K562 (cell line): ENCODE measurements at regions not wholly inside any gene's neighbourhood (a gene's known extent, or its start where the extent isn't known, plus 50 kb on each side); places are given as distances from the start of the nearest gene placed in this dataset.

Experiments
- ATAC-seq: fragments of 200-7000 bp; cut with Tn5 transposase; 3 replicates; pipeline ENCODE4 v1.9.1; 2020; ENCODE audit warnings: moderate library complexity
- BruUV-seq: library from RNA; stranded (reverse); fragments of 400-500 nt; replicated peaks from 2 replicates; lab custom pipeline; 2021; lab: Mats Ljungman, UMichigan
- CTCF ChIA-PET: fragments of 300-600 bp; formaldehyde crosslinking; extraction: SDS; loops from one replicate; lab custom pipeline; 2021; ENCODE audit warnings: low intra/inter-chr PET ratio; lab: Yijun Ruan, JAX
- POLR2A ChIA-PET: fragments of 300-600, 350-650 bp; sonication (Branson Sonifier 250); formaldehyde crosslinking; extraction: SDS; loops from one replicate; lab custom pipeline; 2021; ENCODE audit warnings: antibody characterized with exemption, inconsistent platforms; lab: Yijun Ruan, JAX
- DNase-seq, 4 experiments: peaks; one replicate each; pipeline versions ENCODE4 v3.0.0 to v3.0.0-alpha.2; 2011 to 2018; ENCODE audit warnings: low spot score in 3 of 4, mixed read lengths in 3 of 4; ENCODE audit errors: extremely low read depth in 1 of 4
- FAIRE-seq: peaks from 2 replicates; lab custom pipeline; 2011; peaks lifted over from hg19 to GRCh38; lab: Jason Lieb, UNC
- H2AFZ ChIP-seq: 2 replicates; pipeline ENCODE4 v1.6.0; 2011; ENCODE audit warnings: low read depth, low read length, control low read depth, inconsistent platforms
- H3K27ac ChIP-seq: fragments of 200-600 bp; 3 replicates; pipeline ENCODE4 v1.8.0; 2011; ENCODE audit warnings: low read depth, mild to moderate bottlenecking, control low read depth, inconsistent platforms, low read length, moderate library complexity, mixed read lengths; ENCODE audit errors: extremely low read depth
- H3K27me3 ChIP-seq, 2 experiments: fragments of 300-600 bp in 1 of 2; 2 replicates in 1 of 2; 3 replicates in 1 of 2; pipeline versions ENCODE4 v1.6.0 to v1.8.0; 2011; ENCODE audit warnings: inconsistent platforms in 2 of 2, low read length in 2 of 2, mild to moderate bottlenecking in 1 of 2, mixed read lengths in 1 of 2, moderate library complexity in 1 of 2; ENCODE audit not compliant: control insufficient read depth in 2 of 2, insufficient read depth in 2 of 2
- H3K36me3 ChIP-seq: fragments of 300-600 bp; 3 replicates; pipeline ENCODE4 v1.8.0; 2011; ENCODE audit warnings: mild to moderate bottlenecking, low read length, inconsistent platforms; ENCODE audit not compliant: control insufficient read depth, insufficient read depth
- H3K4me1 ChIP-seq, 2 experiments: fragments of 200-600 bp in 1 of 2; replicated peaks in 1 of 2; 2 replicates in 1 of 2; 3 replicates in 1 of 2; pipeline versions ENCODE4 v1.5.1 to v1.8.0; 2011; ENCODE audit warnings: inconsistent platforms in 2 of 2, low read length in 2 of 2, mild to moderate bottlenecking in 1 of 2, mixed read lengths in 1 of 2, moderate library complexity in 1 of 2; ENCODE audit not compliant: control insufficient read depth in 2 of 2, insufficient read depth in 2 of 2
- H3K4me2 ChIP-seq: 2 replicates; pipeline ENCODE4 v1.6.1; 2011; ENCODE audit warnings: low read length, control low read depth, inconsistent platforms, mixed read lengths; ENCODE audit not compliant: insufficient read depth
- H3K4me3 ChIP-seq: fragments of 200-600 bp; sonication (generic), shearing (Covaris generic); 2 replicates; pipeline ENCODE4 v1.5.1; 2016; ENCODE audit warnings: control low read depth, inconsistent platforms
- H3K79me2 ChIP-seq: fragments of 200-600 bp; 3 replicates; pipeline ENCODE4 v1.8.0; 2011; ENCODE audit warnings: low read length, inconsistent platforms; ENCODE audit not compliant: control insufficient read depth, insufficient read depth
- H3K9ac ChIP-seq, 2 experiments: 2 replicates each; pipeline versions ENCODE4 v1.6.0 to v1.6.1; 2011; ENCODE audit warnings: low read depth in 2 of 2, low read length in 2 of 2, control low read depth in 1 of 2, inconsistent platforms in 1 of 2, mild to moderate bottlenecking in 1 of 2, mixed read lengths in 1 of 2; ENCODE audit not compliant: insufficient read depth in 1 of 2
- H3K9me1 ChIP-seq: one replicate; pipeline ENCODE4 v1.6.0; 2011; ENCODE audit warnings: inconsistent platforms, mild to moderate bottlenecking, low read length, moderate library complexity; ENCODE audit not compliant: control insufficient read depth, insufficient read depth
- H3K9me3 ChIP-seq: replicated peaks from 2 replicates; pipeline ENCODE4 v1.5.1; 2011; ENCODE audit warnings: low read depth, low read length, inconsistent platforms; ENCODE audit not compliant: control insufficient read depth, insufficient read depth
- H4K20me1 ChIP-seq: replicated peaks from 2 replicates; pipeline ENCODE4 v1.6.1; 2011; ENCODE audit warnings: low read length, inconsistent platforms, mixed read lengths; ENCODE audit not compliant: control insufficient read depth, insufficient read depth
- CHCHD3 ChIP-seq: fragments of 250-450 bp; sonication (Bioruptor Pico); IDR thresholded peaks from 2 replicates; pipeline ENCODE4 v2.1.2; 2022; ENCODE audit warnings: mild to moderate bottlenecking
- CTBP1 ChIP-seq: fragments of 450-650 bp; IDR thresholded peaks from 2 replicates; pipeline ENCODE4 v1.6.1; 2016; ENCODE audit warnings: borderline replicate concordance
- DDX20 ChIP-seq: fragments of 450-650 bp; IDR thresholded peaks from 2 replicates; pipeline ENCODE4 v1.6.1; 2016; ENCODE audit warnings: missing genetic modification characterization, low read depth, mild to moderate bottlenecking, missing compliant biosample characterization, moderate library complexity
- HDAC2 ChIP-seq: fragments of 450-650 bp; IDR thresholded peaks from 2 replicates; pipeline ENCODE4 v1.6.1; 2016; ENCODE audit warnings: mild to moderate bottlenecking
- MAZ ChIP-seq, 2 experiments: fragments of 450-650 bp in 1 of 2; sonication (generic) in 1 of 2; formaldehyde crosslinking; IDR thresholded peaks in 1 of 2; conservative IDR thresholded peaks in 1 of 2; 2 replicates each; pipeline versions ENCODE4 v1.4.0 to v1.5.0; 2020; ENCODE audit warnings: mild to moderate bottlenecking in 1 of 2, missing genetic modification reagents in 1 of 2
- NCOA4 ChIP-seq: fragments of 450-650 bp; IDR thresholded peaks from 2 replicates; pipeline ENCODE4 v1.6.1; 2018; ENCODE audit warnings: mild to moderate bottlenecking; ENCODE audit not compliant: partially characterized antibody
- SAFB2 ChIP-seq: fragments of 200-400 bp; formaldehyde crosslinking; IDR thresholded peaks from 2 replicates; pipeline ENCODE4 v1.6.1; 2018; ENCODE audit warnings: borderline replicate concordance, low read length, low read depth, moderate library complexity; ENCODE audit not compliant: severe bottlenecking
- TAF7 ChIP-seq: fragments of 450-650 bp; IDR thresholded peaks from 2 replicates; pipeline ENCODE4 v1.6.1; 2016; ENCODE audit warnings: missing genetic modification characterization, missing compliant biosample characterization
- WGBS: fragments of 100-300 bp; shearing (Covaris generic); methylation state at CpG from one replicate; pipeline ENCODE4 v1.1.6; 2016; ENCODE audit warnings: low coverage, mixed read lengths; ENCODE audit not compliant: insufficient coverage; ENCODE audit errors: missing lambda C conversion rate; 5-methylcytosine and 5-hydroxymethylcytosine counted together
- in situ Hi-C: fragments of 300-500 bp; cut with MboI; formaldehyde crosslinking; loops from 4 replicates; pipeline ENCODE4 v1.15.0; 2018; ENCODE audit warnings: inconsistent platforms, mixed read lengths
- intact Hi-C: fragments of 100-400 bp; cut with micrococcal nuclease; formaldehyde crosslinking; loops from 2 replicates; pipeline ENCODE4 v1.14.2; 2022
- TF ChIP-seq, protein P1 (sequence below): fragments of 250-450 bp; sonication (Bioruptor Pico); IDR thresholded peaks from 2 replicates; pipeline ENCODE4 v1.5.0; 2021

DNA sequence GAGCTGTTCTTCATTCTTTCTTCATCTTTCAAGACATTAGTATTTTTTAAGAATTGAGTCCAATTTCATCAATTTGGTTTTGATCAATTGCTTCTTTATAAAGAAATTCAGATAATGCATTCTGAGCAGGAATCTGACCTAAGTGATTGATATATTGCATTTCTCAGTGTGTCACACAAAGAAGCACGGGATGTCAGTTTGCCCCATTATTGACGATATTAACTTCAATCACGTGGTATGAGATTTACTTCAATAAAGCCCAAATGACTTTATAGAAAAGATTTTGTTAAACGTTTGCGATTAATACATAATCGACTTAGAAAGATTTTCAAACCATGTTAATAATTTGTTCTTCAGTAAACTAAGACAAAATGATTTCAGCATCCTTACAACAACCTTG is 1254.2 kb downstream of the FSCB start:
- H3K4me2 ChIP-seq: no peak overlapping the region
- CTCF ChIA-PET: no interaction called here
- no peak overlapping the region for H2AFZ ChIP-seq
- no peaks in the 10 kb centered on the region for H3K4me1 ChIP-seq
- TF ChIP-seq CHCHD3 (CRISPR knock-in tag): no peak
- TF ChIP-seq CTBP1: no peak
- TF ChIP-seq, protein P1, sequence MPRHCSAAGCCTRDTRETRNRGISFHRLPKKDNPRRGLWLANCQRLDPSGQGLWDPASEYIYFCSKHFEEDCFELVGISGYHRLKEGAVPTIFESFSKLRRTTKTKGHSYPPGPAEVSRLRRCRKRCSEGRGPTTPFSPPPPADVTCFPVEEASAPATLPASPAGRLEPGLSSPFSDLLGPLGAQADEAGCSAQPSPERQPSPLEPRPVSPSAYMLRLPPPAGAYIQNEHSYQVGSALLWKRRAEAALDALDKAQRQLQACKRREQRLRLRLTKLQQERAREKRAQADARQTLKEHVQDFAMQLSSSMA (CRISPR knock-in tag): no peak
- TF ChIP-seq MAZ (CRISPR knock-in tag; conservative IDR thresholded peaks at IDR 0.05 in 1 of 2, IDR thresholded peaks at IDR 0.05 in 1 of 2): no peak
- no peak for TF ChIP-seq TAF7 (tag)
- TF ChIP-seq SAFB2: no peak
- TF ChIP-seq HDAC2: no peak
- no peak for TF ChIP-seq DDX20 (tag)
- no peak for TF ChIP-seq NCOA4
- TF ChIP-seq, all 486 proteins: peak for 0
- Histone ChIP-seq H3K79me2 (no peaks in the 10 kb centered on the region), H3K27me3 (no peaks in the 10 kb centered on the region), H3K4me3 (no peak overlapping the region), H3K36me3 (no peaks in the 10 kb centered on the region), H3K27ac (no peak overlapping the region), H3K9me3 (no peaks in the 10 kb centered on the region), H3K9me1 (no peaks in the 10 kb centered on the region), H4K20me1 (no peaks in the 10 kb centered on the region), H3K9ac (no peak overlapping the region)
- FAIRE-seq: no peak
- in situ Hi-C loops: no loop called here
- 0% methylated on average over 6 of the region's 6 CpGs for WGBS
- no peak for DNase-seq
- POLR2A ChIA-PET: no interaction called here
- no peak for ATAC-seq
- no TSS peak for BruUV-seq
- intact Hi-C loops: no loop called here
